ENCODE measurements at regions not wholly inside any gene's neighbourhood (a gene's known extent, or its start where the extent isn't known, plus 50 kb on each side); places are given as distances from the start of the nearest gene placed in this dataset.

GRCh38 chr4:117154251-117154650, 68.9 kb upstream of the TRAM1L1 start:
- Histone ChIP-seq H3K9me3 (no peaks in the 10 kb centered on the region), H3K4me3 (no peak overlapping the region), H3K4me1 (no peaks in the 10 kb centered on the region), H3K27ac (no peak overlapping the region), H3K4me2 (no peak overlapping the region)
- FAIRE-seq = no peak
- ATAC-seq = no peak
- no peak for TF ChIP-seq CHD2 (IDR thresholded peaks at IDR 0.05; ENCODE audit: low read length, partially characterized antibody)
- no peak for DNase-seq (ENCODE audit: low read depth in 1 of 2, low spot score in 1 of 2)
- WGBS (ENCODE audit: missing lambda C conversion rate) = 20% methylated on average over 4 of the region's 6 CpGs
- ChIA-PET POLR2A (no interaction called here), CTCF (no interaction called here)

- ChIA-PET CTCF (no interaction called here), POLR2A (no interaction called here)
- no peak for ATAC-seq
- Histone ChIP-seq H3K4me3 (no peak overlapping the region), H3K4me1 (no peaks in the 10 kb centered on the region), H3K4me2 (no peak overlapping the region), H3K27ac (no peak overlapping the region), H3K9me3 (no peaks in the 10 kb centered on the region)
- WGBS (ENCODE audit: missing lambda C conversion rate) = 18% methylated on average over 2 of the region's 2 CpGs
- no peak for DNase-seq (ENCODE audit: low read depth in 1 of 2, low spot score in 1 of 2)
- TF ChIP-seq NPAS2 (CRISPR knock-in tag; IDR thresholded peaks at IDR 0.05; ENCODE audit: borderline replicate concordance) = no peak
- no peak for TF ChIP-seq REST (IDR thresholded peaks at IDR 0.05)
- TF ChIP-seq, protein P1, sequence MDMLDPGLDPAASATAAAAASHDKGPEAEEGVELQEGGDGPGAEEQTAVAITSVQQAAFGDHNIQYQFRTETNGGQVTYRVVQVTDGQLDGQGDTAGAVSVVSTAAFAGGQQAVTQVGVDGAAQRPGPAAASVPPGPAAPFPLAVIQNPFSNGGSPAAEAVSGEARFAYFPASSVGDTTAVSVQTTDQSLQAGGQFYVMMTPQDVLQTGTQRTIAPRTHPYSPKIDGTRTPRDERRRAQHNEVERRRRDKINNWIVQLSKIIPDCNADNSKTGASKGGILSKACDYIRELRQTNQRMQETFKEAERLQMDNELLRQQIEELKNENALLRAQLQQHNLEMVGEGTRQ (IDR thresholded peaks at IDR 0.05) = no peak
- TF ChIP-seq HOXB5 (CRISPR knock-in tag; IDR thresholded peaks at IDR 0.05) = no peak
- TF ChIP-seq E2F6 (IDR thresholded peaks at IDR 0.05; ENCODE audit: borderline replicate concordance, low read depth) = no peak
- no peak for FAIRE-seq
Measured at GRCh38 chr4:117156806-117157205, 71.4 kb upstream of the TRAM1L1 start.

GRCh38 chr4:117157360-117157759, 72.0 kb upstream of the TRAM1L1 start:
- no peak overlapping the region for H3K4me2 ChIP-seq
- no peak for TF ChIP-seq TP53 (CRISPR knock-in tag; IDR thresholded peaks at IDR 0.05)
- TF ChIP-seq MAFK (IDR thresholded peaks at IDR 0.05; ENCODE audit: partially characterized antibody) = peak; percentile 12
- no peak for TF ChIP-seq RFX5 (IDR thresholded peaks at IDR 0.05)
- no peaks in the 10 kb centered on the region for H3K4me1 ChIP-seq
- no peak for ATAC-seq
- no peak overlapping the region for H3K27ac ChIP-seq
- ChIA-PET CTCF (no interaction called here), POLR2A (no interaction called here)
- no peaks in the 10 kb centered on the region for H3K9me3 ChIP-seq
- FAIRE-seq = no peak
- no peak overlapping the region for H3K4me3 ChIP-seq
- no peak for DNase-seq (ENCODE audit: low read depth in 1 of 2, low spot score in 1 of 2)

- ATAC-seq = no peak
- no peak for DNase-seq (ENCODE audit: low read depth in 1 of 2, low spot score in 1 of 2)
- Histone ChIP-seq H3K4me1 (no peaks in the 10 kb centered on the region), H3K4me2 (no peak overlapping the region), H3K27ac (no peak overlapping the region), H3K4me3 (no peak overlapping the region), H3K9me3 (no peaks in the 10 kb centered on the region)
- TF ChIP-seq POLR2A (IDR thresholded peaks at IDR 0.05; ENCODE audit: low read length) (no peak), CHD2 (IDR thresholded peaks at IDR 0.05; ENCODE audit: low read length, partially characterized antibody) (no peak), MAFK (IDR thresholded peaks at IDR 0.05; ENCODE audit: partially characterized antibody) (no peak), RFX5 (IDR thresholded peaks at IDR 0.05) (no peak), JUNB (IDR thresholded peaks at IDR 0.05) (no peak), KDM5A (IDR thresholded peaks at IDR 0.05) (no peak), TFCP2L1 (CRISPR knock-in tag; IDR thresholded peaks at IDR 0.05) (no peak), KDM1A (IDR thresholded peaks at IDR 0.05; ENCODE audit: low read depth) (no peak), MAZ (IDR thresholded peaks at IDR 0.05; ENCODE audit: borderline replicate concordance, low read depth, low read length) (no peak), RAD21 (conservative IDR thresholded peaks at IDR 0.05 in 1 of 2, IDR thresholded peaks at IDR 0.05 in 1 of 2) (no peak), BHLHE40 (IDR thresholded peaks at IDR 0.05; ENCODE audit: low read depth, low read length) (no peak)
- TF ChIP-seq, protein P1 (IDR thresholded peaks at IDR 0.05) = no peak
- TF ChIP-seq, protein P2, sequence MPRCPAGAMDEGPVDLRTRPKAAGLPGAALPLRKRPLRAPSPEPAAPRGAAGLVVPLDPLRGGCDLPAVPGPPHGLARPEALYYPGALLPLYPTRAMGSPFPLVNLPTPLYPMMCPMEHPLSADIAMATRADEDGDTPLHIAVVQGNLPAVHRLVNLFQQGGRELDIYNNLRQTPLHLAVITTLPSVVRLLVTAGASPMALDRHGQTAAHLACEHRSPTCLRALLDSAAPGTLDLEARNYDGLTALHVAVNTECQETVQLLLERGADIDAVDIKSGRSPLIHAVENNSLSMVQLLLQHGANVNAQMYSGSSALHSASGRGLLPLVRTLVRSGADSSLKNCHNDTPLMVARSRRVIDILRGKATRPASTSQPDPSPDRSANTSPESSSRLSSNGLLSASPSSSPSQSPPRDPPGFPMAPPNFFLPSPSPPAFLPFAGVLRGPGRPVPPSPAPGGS (IDR thresholded peaks at IDR 0.05) = no peak
- TF ChIP-seq, protein P3, sequence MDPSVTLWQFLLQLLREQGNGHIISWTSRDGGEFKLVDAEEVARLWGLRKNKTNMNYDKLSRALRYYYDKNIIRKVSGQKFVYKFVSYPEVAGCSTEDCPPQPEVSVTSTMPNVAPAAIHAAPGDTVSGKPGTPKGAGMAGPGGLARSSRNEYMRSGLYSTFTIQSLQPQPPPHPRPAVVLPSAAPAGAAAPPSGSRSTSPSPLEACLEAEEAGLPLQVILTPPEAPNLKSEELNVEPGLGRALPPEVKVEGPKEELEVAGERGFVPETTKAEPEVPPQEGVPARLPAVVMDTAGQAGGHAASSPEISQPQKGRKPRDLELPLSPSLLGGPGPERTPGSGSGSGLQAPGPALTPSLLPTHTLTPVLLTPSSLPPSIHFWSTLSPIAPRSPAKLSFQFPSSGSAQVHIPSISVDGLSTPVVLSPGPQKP (IDR thresholded peaks at IDR 0.05; ENCODE audit: low read depth, low read length) = no peak
- TF ChIP-seq, protein P4, sequence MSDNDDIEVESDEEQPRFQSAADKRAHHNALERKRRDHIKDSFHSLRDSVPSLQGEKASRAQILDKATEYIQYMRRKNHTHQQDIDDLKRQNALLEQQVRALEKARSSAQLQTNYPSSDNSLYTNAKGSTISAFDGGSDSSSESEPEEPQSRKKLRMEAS (IDR thresholded peaks at IDR 0.05) = no peak
- TF ChIP-seq, protein P5, sequence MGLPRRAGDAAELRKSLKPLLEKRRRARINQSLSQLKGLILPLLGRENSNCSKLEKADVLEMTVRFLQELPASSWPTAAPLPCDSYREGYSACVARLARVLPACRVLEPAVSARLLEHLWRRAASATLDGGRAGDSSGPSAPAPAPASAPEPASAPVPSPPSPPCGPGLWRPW (IDR thresholded peaks at IDR 0.05) = no peak
- 12% methylated on average over 3 of the region's 3 CpGs for WGBS (ENCODE audit: missing lambda C conversion rate)
- no peak for FAIRE-seq
- CTCF ChIA-PET = no interaction called here
- POLR2A ChIA-PET = no interaction called here
Measured at GRCh38 chr4:117162976-117163375, 77.6 kb upstream of the TRAM1L1 start.

Data from A549 (cell line).